Thyroid gland (tissue), 4 donors: ENCODE measurements at regions not wholly inside any gene's neighbourhood (a gene's known extent, or its start where the extent isn't known, plus 50 kb on each side); places are given as distances from the start of the nearest gene placed in this dataset.

Source experiments
- POLR2A ChIP-seq, 2 donors: fragments of 450-650 bp; IDR thresholded peaks; one replicate each; pipeline ENCODE4 v1.6.1; 2017; ENCODE audit warnings: antibody characterized with exemption in 2 of 2, mild to moderate bottlenecking in 2 of 2, moderate library complexity in 1 of 2
- TF ChIP-seq, protein P1 (sequence below), 6 experiments: fragments of 200-600 bp in 3 of 6; fragments of 450-650 bp in 3 of 6; sonication (generic) in 3 of 6; IDR thresholded peaks; one replicate each; pipeline ENCODE4 v1.5.1; 2016 to 2019; ENCODE audit warnings: antibody characterized with exemption in 6 of 6, mild to moderate bottlenecking in 2 of 6, inconsistent platforms in 1 of 6, moderate library complexity in 1 of 6

DNA sequence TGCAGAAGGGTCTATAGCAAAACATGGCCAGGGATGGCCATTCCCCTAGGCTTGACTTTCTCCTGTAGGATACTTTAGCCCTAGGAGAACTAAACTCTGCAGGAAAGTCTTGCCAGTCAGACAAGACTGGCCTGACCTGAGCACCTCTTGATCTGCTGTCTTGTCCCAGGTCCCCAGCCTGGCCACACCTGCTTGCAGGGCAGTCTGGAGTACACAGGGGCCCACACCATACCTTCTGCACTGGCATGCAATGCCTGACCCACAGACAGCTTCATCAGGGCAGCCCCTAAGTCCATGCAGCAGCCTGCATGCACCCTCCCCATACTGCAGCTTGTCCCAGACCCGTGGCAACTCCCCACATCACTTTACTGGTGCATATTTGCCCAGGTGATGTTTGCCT is 204.6 kb downstream of the LRRC3B start:
- TF ChIP-seq, protein P1, sequence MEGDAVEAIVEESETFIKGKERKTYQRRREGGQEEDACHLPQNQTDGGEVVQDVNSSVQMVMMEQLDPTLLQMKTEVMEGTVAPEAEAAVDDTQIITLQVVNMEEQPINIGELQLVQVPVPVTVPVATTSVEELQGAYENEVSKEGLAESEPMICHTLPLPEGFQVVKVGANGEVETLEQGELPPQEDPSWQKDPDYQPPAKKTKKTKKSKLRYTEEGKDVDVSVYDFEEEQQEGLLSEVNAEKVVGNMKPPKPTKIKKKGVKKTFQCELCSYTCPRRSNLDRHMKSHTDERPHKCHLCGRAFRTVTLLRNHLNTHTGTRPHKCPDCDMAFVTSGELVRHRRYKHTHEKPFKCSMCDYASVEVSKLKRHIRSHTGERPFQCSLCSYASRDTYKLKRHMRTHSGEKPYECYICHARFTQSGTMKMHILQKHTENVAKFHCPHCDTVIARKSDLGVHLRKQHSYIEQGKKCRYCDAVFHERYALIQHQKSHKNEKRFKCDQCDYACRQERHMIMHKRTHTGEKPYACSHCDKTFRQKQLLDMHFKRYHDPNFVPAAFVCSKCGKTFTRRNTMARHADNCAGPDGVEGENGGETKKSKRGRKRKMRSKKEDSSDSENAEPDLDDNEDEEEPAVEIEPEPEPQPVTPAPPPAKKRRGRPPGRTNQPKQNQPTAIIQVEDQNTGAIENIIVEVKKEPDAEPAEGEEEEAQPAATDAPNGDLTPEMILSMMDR (IDR thresholded peaks at IDR 0.05) = no peak
- TF ChIP-seq POLR2A (IDR thresholded peaks at IDR 0.05) = no peak
